ENCODE measurements at regions not wholly inside any gene's neighbourhood (a gene's known extent, or its start where the extent isn't known, plus 50 kb on each side); places are given as distances from the start of the nearest gene placed in this dataset.
A peak's percentile ranks its signal among the peaks of the same experiment; 100 is the strongest.

- no peak for DNase-seq
Measured at GRCh38 chr9:13532407-13532806, 252.9 kb upstream of the MPDZ start.

- peak; percentile 85 for DNase-seq
Measured at GRCh38 chr9:13529321-13530104, 250.0 kb upstream of the MPDZ start.

GRCh38 chr9:13524245-13524644 lies 244.8 kb upstream of the MPDZ start:
- no peak for DNase-seq

- no peak for DNase-seq
Measured at GRCh38 chr9:13520069-13520468, 240.6 kb upstream of the MPDZ start.

- DNase-seq: no peak
Measured at GRCh38 chr9:13513716-13514444, 234.4 kb upstream of the MPDZ start.

GRCh38 chr9:13513286-13513685 lies 233.8 kb upstream of the MPDZ start:
- peak; percentile 85 for DNase-seq

GRCh38 chr9:13508681-13509080 lies 229.2 kb upstream of the MPDZ start:
- no peak for DNase-seq

GRCh38 chr9:13508086-13508485 lies 228.6 kb upstream of the MPDZ start:
- DNase-seq: no peak

GRCh38 chr9:13505797-13506196 lies 226.3 kb upstream of the MPDZ start:
- DNase-seq: no peak

GRCh38 chr9:13503599-13503998 lies 224.1 kb upstream of the MPDZ start:
- no peak for DNase-seq

- DNase-seq: no peak
Measured at GRCh38 chr9:13502484-13502883, 223.0 kb upstream of the MPDZ start.

GRCh38 chr9:13501018-13501417 lies 221.5 kb upstream of the MPDZ start:
- no peak for DNase-seq

GRCh38 chr9:13500034-13500433 lies 220.5 kb upstream of the MPDZ start:
- DNase-seq: peak; percentile 82

- no peak for DNase-seq
Measured at GRCh38 chr9:13493697-13494096, 214.2 kb upstream of the MPDZ start.

- no peak for DNase-seq
Measured at GRCh38 chr9:13491493-13492424, 212.3 kb upstream of the MPDZ start.

- DNase-seq: no peak
Measured at GRCh38 chr9:13491138-13491492, 211.6 kb upstream of the MPDZ start.

- no peak for DNase-seq
Measured at GRCh38 chr9:13487936-13488335, 208.4 kb upstream of the MPDZ start.

- DNase-seq: no peak
Measured at GRCh38 chr9:13487498-13487897, 208.0 kb upstream of the MPDZ start.

- DNase-seq: no peak
Measured at GRCh38 chr9:13487071-13487470, 207.6 kb upstream of the MPDZ start.

GRCh38 chr9:13485068-13485596 lies 205.6 kb upstream of the MPDZ start:
- DNase-seq: no peak

- no peak for DNase-seq
Measured at GRCh38 chr9:13484186-13484585, 204.7 kb upstream of the MPDZ start.

GRCh38 chr9:13481274-13481673 lies 201.8 kb upstream of the MPDZ start:
- no peak for DNase-seq

GRCh38 chr9:13480693-13481092 lies 201.2 kb upstream of the MPDZ start:
- no peak for DNase-seq
